Activated T-cell treated with anti-CD3 and anti-CD28 coated beads, Interleukin-2, amount 50 U/mL, for 1 hour (primary cell): ENCODE measurements at regions not wholly inside any gene's neighbourhood (a gene's known extent, or its start where the extent isn't known, plus 50 kb on each side); places are given as distances from the start of the nearest gene placed in this dataset.
"Not testable (repeated sequence)": the region's sequence is repeated elsewhere in the genome, so short reads cannot be mapped to it uniquely, and the experiment has no call there.

Experiments
- DNase-seq: peaks from one replicate; pipeline ENCODE4 v3.0.0-alpha.2; 2020

GRCh38 chr1:112855152-112855828, 100.7 kb downstream of the SLC16A1 start:
- no peak for DNase-seq

- DNase-seq = not testable (repeated sequence)
These were observed 101.5 kb downstream of the SLC16A1 start for GRCh38 chr1:112854368-112854984.

- not testable (repeated sequence) for DNase-seq
These were observed 102.1 kb downstream of the SLC16A1 start for GRCh38 chr1:112853915-112854314.

GRCh38 chr1:112852934-112853333, 103.1 kb downstream of the SLC16A1 start:
- no peak for DNase-seq

GRCh38 chr1:112852276-112852675, 103.7 kb downstream of the SLC16A1 start:
- no peak for DNase-seq

- no peak for DNase-seq
These were observed 105.8 kb downstream of the SLC16A1 start for GRCh38 chr1:112850034-112850757.

GRCh38 chr1:112849425-112850033, 106.5 kb downstream of the SLC16A1 start:
- no peak for DNase-seq

- DNase-seq = no peak
These were observed 114.2 kb downstream of the SLC16A1 start for GRCh38 chr1:112841825-112842224.

GRCh38 chr1:112840631-112841624, 115.1 kb downstream of the SLC16A1 start:
- no peak for DNase-seq

- DNase-seq = no peak
These were observed 119.4 kb downstream of the SLC16A1 start for GRCh38 chr1:112836642-112837041.

- no peak for DNase-seq
These were observed 118.7 kb upstream of the PPM1J start for GRCh38 chr1:112833806-112834205.

GRCh38 chr1:112832259-112832658, 117.1 kb upstream of the PPM1J start:
- not testable (repeated sequence) for DNase-seq

GRCh38 chr1:112829691-112830090, 114.6 kb upstream of the PPM1J start:
- DNase-seq = not testable (repeated sequence)

- no peak for DNase-seq
These were observed 113.6 kb upstream of the PPM1J start for GRCh38 chr1:112828716-112829115.

- DNase-seq = not testable (repeated sequence)
These were observed 112.3 kb upstream of the PPM1J start for GRCh38 chr1:112827391-112827790.

- DNase-seq = no peak
These were observed 111.2 kb upstream of the PPM1J start for GRCh38 chr1:112826217-112826944.

GRCh38 chr1:112825563-112826216, 110.6 kb upstream of the PPM1J start:
- DNase-seq = not testable (repeated sequence)

- not testable (repeated sequence) for DNase-seq
These were observed 109.9 kb upstream of the PPM1J start for GRCh38 chr1:112825075-112825474.

- DNase-seq = not testable (repeated sequence)
These were observed 106.4 kb upstream of the PPM1J start for GRCh38 chr1:112821307-112822063.
